ENCODE measurements at regions not wholly inside any gene's neighbourhood (a gene's known extent, or its start where the extent isn't known, plus 50 kb on each side); places are given as distances from the start of the nearest gene placed in this dataset.

- DNase-seq (ENCODE audit: low spot score) (no peak), ATAC-seq (no peak)
- no peaks in the 10 kb centered on the region for H3K36me3 Mint-ChIP-seq (ENCODE audit: low read depth)
- H4K20me1 ChIP-seq (replicated peaks; ENCODE audit: insufficient read depth): no peaks in the 10 kb centered on the region
- H3K4me3 Mint-ChIP-seq: no peak overlapping the region
- H3K27me3 ChIP-seq (ENCODE audit: insufficient read depth): no peaks in the 10 kb centered on the region
- no peaks in the 10 kb centered on the region for H3K36me3 ChIP-seq (ENCODE audit: insufficient read depth)
- H3F3A ChIP-seq (replicated peaks; ENCODE audit: low read depth): no peaks in the 10 kb centered on the region
- no peak overlapping the region for H3K4me2 ChIP-seq
- no peak overlapping the region for H3K4me3 ChIP-seq
- no peak for TF ChIP-seq CTCF (conservative IDR thresholded peaks at IDR 0.05; ENCODE audit: low read depth in 2 of 2)
- TF ChIP-seq CREB1 (CRISPR knock-in tag; IDR thresholded peaks at IDR 0.05; ENCODE audit: low read depth): no peak
- TF ChIP-seq STAT1 (IDR thresholded peaks at IDR 0.05; ENCODE audit: unreplicated experiment): no peak
- no peak for TF ChIP-seq NANOG (IDR thresholded peaks at IDR 0.05; ENCODE audit: borderline replicate concordance)
- no peak for TF ChIP-seq POLR2AphosphoS5 (IDR thresholded peaks at IDR 0.05; ENCODE audit: low read depth)
- no peak for TF ChIP-seq ZNF462 (CRISPR knock-in tag; IDR thresholded peaks at IDR 0.05)
- no peak for TF ChIP-seq JUNB (IDR thresholded peaks at IDR 0.05; ENCODE audit: unreplicated experiment)
- TF ChIP-seq EZH2 (IDR thresholded peaks at IDR 0.05; ENCODE audit: low read depth, unreplicated experiment): no peak
- no peak for TF ChIP-seq EZH2phosphoT487 (IDR thresholded peaks at IDR 0.05; ENCODE audit: unreplicated experiment)
- no peak for TF ChIP-seq ZNF331 (CRISPR knock-in tag; IDR thresholded peaks at IDR 0.05; ENCODE audit: low read depth)
- no peak for TF ChIP-seq REST (IDR thresholded peaks at IDR 0.05; ENCODE audit: unreplicated experiment)
- no peak for TF ChIP-seq ZNF114 (CRISPR knock-in tag; IDR thresholded peaks at IDR 0.05)
- TF ChIP-seq ETS1 (IDR thresholded peaks at IDR 0.05): no peak
- H3K27ac Mint-ChIP-seq: no peak overlapping the region
- peaks cover 3% of the 10 kb centered on the region for H3K27me3 Mint-ChIP-seq (ENCODE audit: insufficient read depth, low read depth, poor library complexity)
- H2AFZ ChIP-seq: no peak overlapping the region
- H3K79me2 ChIP-seq (replicated peaks; ENCODE audit: insufficient read depth): no peaks in the 10 kb centered on the region
- H3K4me1 ChIP-seq (ENCODE audit: insufficient read depth): peaks cover 32% of the 10 kb centered on the region
- peaks cover 38% of the 10 kb centered on the region for H3K4me1 Mint-ChIP-seq
- no peaks in the 10 kb centered on the region for H3K9me3 Mint-ChIP-seq
- no peaks in the 10 kb centered on the region for H3K9me2 ChIP-seq (ENCODE audit: insufficient read depth)
- H3K27ac ChIP-seq (ENCODE audit: low read depth): no peak overlapping the region
Measured at GRCh38 chr6:106752641-106753040, 123.3 kb downstream of the QRSL1 start.

All from GM23338 (cell line).